ENCODE measurements at regions not wholly inside any gene's neighbourhood (a gene's known extent, or its start where the extent isn't known, plus 50 kb on each side); places are given as distances from the start of the nearest gene placed in this dataset.

DNA sequence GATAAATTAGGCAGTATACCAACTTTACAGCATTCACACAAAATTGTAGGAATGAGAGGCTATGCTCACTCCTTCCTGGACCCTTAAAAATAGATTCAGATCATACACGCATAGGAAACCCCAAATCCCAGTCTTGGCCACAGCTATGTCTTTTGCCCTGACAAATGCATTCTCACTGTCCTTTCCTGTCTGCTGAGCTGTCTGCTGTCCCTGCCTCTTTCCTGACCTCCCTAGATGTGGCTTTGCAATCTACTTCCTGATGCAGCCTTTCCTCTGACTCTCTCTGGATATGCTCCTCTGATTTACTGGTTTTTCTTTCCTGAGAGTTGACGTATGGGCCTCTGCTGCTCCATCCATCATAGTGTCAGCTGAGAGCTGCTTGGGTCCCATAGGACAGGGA, 59.8 kb upstream of the SLC35F3 start:
- no peak for DNase-seq (ENCODE audit: low spot score)
- H3K27me3 Mint-ChIP-seq (ENCODE audit: insufficient read depth, low read depth) = no peaks in the 10 kb centered on the region
- no peaks in the 10 kb centered on the region for H3K36me3 Mint-ChIP-seq
- no peaks in the 10 kb centered on the region for H3K4me1 ChIP-seq
- H2AFZ ChIP-seq (replicated peaks) = no peak overlapping the region
- H3K4me2 ChIP-seq = no peak overlapping the region
- H3K4me3 Mint-ChIP-seq = no peak overlapping the region
- H3K36me3 ChIP-seq = no peaks in the 10 kb centered on the region
- no peak overlapping the region for H3K9ac ChIP-seq
- no peaks in the 10 kb centered on the region for H4K20me1 ChIP-seq (ENCODE audit: low read depth)
- no peak for TF ChIP-seq EZH2phosphoT487 (IDR thresholded peaks at IDR 0.05)
- TF ChIP-seq, protein P1, sequence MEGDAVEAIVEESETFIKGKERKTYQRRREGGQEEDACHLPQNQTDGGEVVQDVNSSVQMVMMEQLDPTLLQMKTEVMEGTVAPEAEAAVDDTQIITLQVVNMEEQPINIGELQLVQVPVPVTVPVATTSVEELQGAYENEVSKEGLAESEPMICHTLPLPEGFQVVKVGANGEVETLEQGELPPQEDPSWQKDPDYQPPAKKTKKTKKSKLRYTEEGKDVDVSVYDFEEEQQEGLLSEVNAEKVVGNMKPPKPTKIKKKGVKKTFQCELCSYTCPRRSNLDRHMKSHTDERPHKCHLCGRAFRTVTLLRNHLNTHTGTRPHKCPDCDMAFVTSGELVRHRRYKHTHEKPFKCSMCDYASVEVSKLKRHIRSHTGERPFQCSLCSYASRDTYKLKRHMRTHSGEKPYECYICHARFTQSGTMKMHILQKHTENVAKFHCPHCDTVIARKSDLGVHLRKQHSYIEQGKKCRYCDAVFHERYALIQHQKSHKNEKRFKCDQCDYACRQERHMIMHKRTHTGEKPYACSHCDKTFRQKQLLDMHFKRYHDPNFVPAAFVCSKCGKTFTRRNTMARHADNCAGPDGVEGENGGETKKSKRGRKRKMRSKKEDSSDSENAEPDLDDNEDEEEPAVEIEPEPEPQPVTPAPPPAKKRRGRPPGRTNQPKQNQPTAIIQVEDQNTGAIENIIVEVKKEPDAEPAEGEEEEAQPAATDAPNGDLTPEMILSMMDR (IDR thresholded peaks at IDR 0.05) = no peak
- no peak for TF ChIP-seq EZH2 (IDR thresholded peaks at IDR 0.05)
- H3K79me2 ChIP-seq (ENCODE audit: low read depth) = no peaks in the 10 kb centered on the region
- no peak overlapping the region for H3K4me3 ChIP-seq
- H3K27me3 ChIP-seq = no peaks in the 10 kb centered on the region
- no peaks in the 10 kb centered on the region for H3K9me3 Mint-ChIP-seq
- H3F3A ChIP-seq (ENCODE audit: low read depth) = no peaks in the 10 kb centered on the region
- H3K27ac ChIP-seq = no peak overlapping the region
- no peaks in the 10 kb centered on the region for H3K4me1 Mint-ChIP-seq
- no peak overlapping the region for H3K27ac Mint-ChIP-seq
- H3K9me3 ChIP-seq (ENCODE audit: low read depth) = no peaks in the 10 kb centered on the region

Measured in neural progenitor cell (in vitro differentiated cells).